Hepatocyte (in vitro differentiated cells): ENCODE measurements at regions not wholly inside any gene's neighbourhood (a gene's known extent, or its start where the extent isn't known, plus 50 kb on each side); places are given as distances from the start of the nearest gene placed in this dataset.

Experiments used
- DNase-seq: peaks from one replicate; pipeline ENCODE4 v3.0.0-alpha.2; 2016; ENCODE audit warnings: low spot score
- H2AFZ ChIP-seq: fragments of 200-600 bp; sonication (generic); 2 replicates; pipeline ENCODE4 v1.6.0; 2016; ENCODE audit warnings: antibody characterized with exemption, mild to moderate bottlenecking
- H3K27ac ChIP-seq: fragments of 200-600 bp; sonication (generic); 2 replicates; pipeline ENCODE4 v1.5.1; 2016; ENCODE audit warnings: mild to moderate bottlenecking
- H3K27me3 ChIP-seq: fragments of 200-600 bp; sonication (generic); 2 replicates; pipeline ENCODE4 v1.6.1; 2016
- H3K36me3 ChIP-seq: fragments of 200-600 bp; sonication (generic); replicated peaks from 2 replicates; pipeline ENCODE4 v1.5.1; 2016; ENCODE audit warnings: low read depth; ENCODE audit not compliant: insufficient read depth
- H3K4me1 ChIP-seq: fragments of 200-600 bp; sonication (generic); 2 replicates; pipeline ENCODE4 v1.5.1; 2016; ENCODE audit warnings: mild to moderate bottlenecking, moderate library complexity; ENCODE audit not compliant: insufficient read depth
- H3K4me2 ChIP-seq: fragments of 200-600 bp; sonication (generic); 2 replicates; pipeline ENCODE4 v1.6.0; 2016
- H3K4me3 ChIP-seq: fragments of 200-600 bp; sonication (generic); 2 replicates; pipeline ENCODE4 v1.5.1; 2016; ENCODE audit warnings: mild to moderate bottlenecking
- H3K79me2 ChIP-seq: fragments of 200-600 bp; sonication (generic); 2 replicates; pipeline ENCODE4 v1.6.0; 2017; ENCODE audit warnings: mild to moderate bottlenecking
- H3K9me2 ChIP-seq: fragments of 200-600 bp; sonication (generic); replicated peaks from 2 replicates; pipeline ENCODE4 v1.6.0; 2017; ENCODE audit warnings: mild to moderate bottlenecking; ENCODE audit not compliant: insufficient read depth
- H3K9me3 ChIP-seq: fragments of 200-600 bp; sonication (generic); 2 replicates; pipeline ENCODE4 v1.5.1; 2016; ENCODE audit warnings: low read depth, mild to moderate bottlenecking
- H4K20me1 ChIP-seq: fragments of 200-600 bp; sonication (generic); 2 replicates; pipeline ENCODE4 v1.6.0; 2016; ENCODE audit warnings: mild to moderate bottlenecking; ENCODE audit not compliant: insufficient read depth, poor library complexity, severe bottlenecking
- EZH2 ChIP-seq: fragments of 200-600 bp; sonication (generic); IDR thresholded peaks from 2 replicates; pipeline ENCODE4 v1.6.1; 2016; ENCODE audit warnings: antibody characterized with exemption, mild to moderate bottlenecking, borderline replicate concordance
- EZH2phosphoT487 ChIP-seq: fragments of 200-600 bp; sonication (generic); IDR thresholded peaks from one replicate; pipeline ENCODE4 v1.6.1; 2018; ENCODE audit warnings: antibody characterized with exemption, mild to moderate bottlenecking, low read depth, moderate library complexity; ENCODE audit not compliant: unreplicated experiment, severe bottlenecking
- WGBS: methylation state at CpG from one replicate; pipeline ENCODE4 v1.1.6; 2016; ENCODE audit warnings: low lambda C conversion rate; ENCODE audit errors: missing lambda C conversion rate; 5-methylcytosine and 5-hydroxymethylcytosine counted together
- TF ChIP-seq, protein P1 (sequence below): fragments of 200-600 bp; sonication (generic); IDR thresholded peaks from 2 replicates; pipeline ENCODE4 v1.5.1; 2016; ENCODE audit warnings: antibody characterized with exemption, mild to moderate bottlenecking; ENCODE audit not compliant: poor library complexity

DNA sequence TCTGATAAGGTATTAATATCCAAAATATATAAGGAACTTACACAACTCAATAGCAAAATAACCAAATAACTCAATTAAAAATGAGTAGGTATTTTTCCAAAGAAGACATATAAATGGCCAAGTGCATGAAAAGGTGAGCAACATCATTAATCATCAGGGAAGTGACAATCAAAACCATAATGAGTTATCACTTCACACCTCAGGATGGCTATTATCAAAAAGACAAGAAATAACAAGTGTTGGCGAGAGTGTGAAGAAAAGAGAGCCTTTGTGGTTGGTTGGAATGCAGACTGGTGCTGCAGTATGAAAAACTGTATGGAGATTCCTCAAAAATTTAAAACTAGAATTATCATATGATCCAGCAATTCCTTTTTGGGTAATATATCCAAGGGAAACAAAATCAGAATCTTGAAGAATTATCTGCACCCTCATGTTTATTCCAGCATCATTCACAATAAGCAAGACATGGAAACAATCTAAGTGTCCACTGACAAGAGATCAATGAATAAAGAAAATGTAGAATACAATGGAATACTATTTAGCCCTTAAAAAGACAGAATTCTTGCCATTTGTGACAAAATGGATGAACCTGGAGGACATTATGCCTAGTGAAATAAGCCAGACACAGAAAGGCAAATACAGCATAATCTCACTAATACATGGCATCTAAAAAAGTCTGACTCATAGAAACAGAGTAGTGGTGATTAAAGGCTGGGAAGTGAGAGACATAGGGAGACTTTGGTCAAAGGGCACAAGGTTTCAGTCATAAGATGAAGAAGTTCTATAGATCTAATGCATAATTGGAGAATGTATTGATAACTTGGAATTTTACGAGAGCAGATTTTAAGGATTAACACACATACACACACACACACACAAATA lies 175.6 kb downstream of the FOXA2 start:
- Histone ChIP-seq H2AFZ (no peak overlapping the region), H4K20me1 (no peaks in the 10 kb centered on the region), H3K9me2 (no peaks in the 10 kb centered on the region), H3K36me3 (no peaks in the 10 kb centered on the region), H3K4me1 (peaks cover 20% of the 10 kb centered on the region), H3K79me2 (no peaks in the 10 kb centered on the region), H3K4me3 (no peak overlapping the region), H3K27ac (no peak overlapping the region), H3K9me3 (no peaks in the 10 kb centered on the region), H3K4me2 (no peak overlapping the region), H3K27me3 (no peaks in the 10 kb centered on the region)
- 92% methylated on average over 2 of the region's 2 CpGs for WGBS
- TF ChIP-seq EZH2phosphoT487: no peak
- TF ChIP-seq, protein P1, sequence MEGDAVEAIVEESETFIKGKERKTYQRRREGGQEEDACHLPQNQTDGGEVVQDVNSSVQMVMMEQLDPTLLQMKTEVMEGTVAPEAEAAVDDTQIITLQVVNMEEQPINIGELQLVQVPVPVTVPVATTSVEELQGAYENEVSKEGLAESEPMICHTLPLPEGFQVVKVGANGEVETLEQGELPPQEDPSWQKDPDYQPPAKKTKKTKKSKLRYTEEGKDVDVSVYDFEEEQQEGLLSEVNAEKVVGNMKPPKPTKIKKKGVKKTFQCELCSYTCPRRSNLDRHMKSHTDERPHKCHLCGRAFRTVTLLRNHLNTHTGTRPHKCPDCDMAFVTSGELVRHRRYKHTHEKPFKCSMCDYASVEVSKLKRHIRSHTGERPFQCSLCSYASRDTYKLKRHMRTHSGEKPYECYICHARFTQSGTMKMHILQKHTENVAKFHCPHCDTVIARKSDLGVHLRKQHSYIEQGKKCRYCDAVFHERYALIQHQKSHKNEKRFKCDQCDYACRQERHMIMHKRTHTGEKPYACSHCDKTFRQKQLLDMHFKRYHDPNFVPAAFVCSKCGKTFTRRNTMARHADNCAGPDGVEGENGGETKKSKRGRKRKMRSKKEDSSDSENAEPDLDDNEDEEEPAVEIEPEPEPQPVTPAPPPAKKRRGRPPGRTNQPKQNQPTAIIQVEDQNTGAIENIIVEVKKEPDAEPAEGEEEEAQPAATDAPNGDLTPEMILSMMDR: no peak
- TF ChIP-seq EZH2: no peak
- no peak for DNase-seq

DNA sequence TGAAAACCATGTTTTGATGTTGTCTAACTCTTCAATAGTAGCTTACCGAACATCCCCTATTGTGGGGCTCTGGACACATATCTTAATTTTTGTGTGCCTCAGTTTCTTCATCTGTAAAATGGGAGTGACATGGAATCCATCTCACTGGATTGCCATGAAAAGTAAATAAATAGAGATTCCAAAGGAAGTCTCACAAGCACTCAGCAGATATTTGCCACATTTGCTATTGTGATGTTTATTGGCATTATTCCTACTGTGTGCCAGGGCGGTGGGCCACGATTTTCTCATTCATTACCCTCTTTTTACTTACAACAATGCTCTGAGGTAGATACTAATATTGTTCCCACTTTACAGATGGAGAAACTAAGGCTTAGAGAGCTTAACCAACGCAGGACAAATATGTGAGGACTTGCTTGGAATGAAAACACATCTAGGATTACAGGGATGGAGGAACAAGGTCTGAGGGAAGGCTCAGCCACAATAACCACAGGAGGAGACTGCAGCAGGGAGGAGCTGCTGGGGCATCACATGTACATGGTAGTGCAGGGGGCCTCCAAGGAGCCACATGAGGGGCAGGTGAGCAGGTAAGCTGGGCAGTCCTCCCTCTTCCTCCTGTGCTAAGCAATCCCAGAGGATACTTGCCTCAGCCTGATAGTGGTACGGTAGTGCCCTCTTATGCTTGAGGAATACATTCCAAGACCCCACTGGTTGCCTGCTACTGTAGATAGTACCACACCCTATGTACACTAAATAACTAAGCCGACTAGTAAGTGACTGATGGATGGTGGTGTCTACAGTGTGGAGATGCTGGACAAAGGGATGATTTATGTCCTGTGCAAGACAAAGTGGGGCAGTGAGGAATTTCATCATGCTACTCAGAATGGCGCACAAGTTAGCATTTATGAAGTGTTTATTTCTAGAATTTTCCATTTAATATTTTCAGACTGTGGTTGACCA lies 176.9 kb downstream of the FOXA2 start:
- H2AFZ ChIP-seq: no peak overlapping the region
- no peaks in the 10 kb centered on the region for H3K36me3 ChIP-seq
- H3K9me3 ChIP-seq: no peaks in the 10 kb centered on the region
- no peak overlapping the region for H3K4me3 ChIP-seq
- H3K79me2 ChIP-seq: no peaks in the 10 kb centered on the region
- no peaks in the 10 kb centered on the region for H3K9me2 ChIP-seq
- no peak overlapping the region for H3K4me2 ChIP-seq
- no peak for DNase-seq
- TF ChIP-seq EZH2 (no peak), EZH2phosphoT487 (no peak)
- TF ChIP-seq, protein P1: no peak
- H3K27ac ChIP-seq: no peak overlapping the region
- no peaks in the 10 kb centered on the region for H3K27me3 ChIP-seq
- WGBS: 87% methylated on average over 7 of the region's 7 CpGs
- peaks cover 11% of the 10 kb centered on the region for H3K4me1 ChIP-seq
- H4K20me1 ChIP-seq: no peaks in the 10 kb centered on the region

DNA sequence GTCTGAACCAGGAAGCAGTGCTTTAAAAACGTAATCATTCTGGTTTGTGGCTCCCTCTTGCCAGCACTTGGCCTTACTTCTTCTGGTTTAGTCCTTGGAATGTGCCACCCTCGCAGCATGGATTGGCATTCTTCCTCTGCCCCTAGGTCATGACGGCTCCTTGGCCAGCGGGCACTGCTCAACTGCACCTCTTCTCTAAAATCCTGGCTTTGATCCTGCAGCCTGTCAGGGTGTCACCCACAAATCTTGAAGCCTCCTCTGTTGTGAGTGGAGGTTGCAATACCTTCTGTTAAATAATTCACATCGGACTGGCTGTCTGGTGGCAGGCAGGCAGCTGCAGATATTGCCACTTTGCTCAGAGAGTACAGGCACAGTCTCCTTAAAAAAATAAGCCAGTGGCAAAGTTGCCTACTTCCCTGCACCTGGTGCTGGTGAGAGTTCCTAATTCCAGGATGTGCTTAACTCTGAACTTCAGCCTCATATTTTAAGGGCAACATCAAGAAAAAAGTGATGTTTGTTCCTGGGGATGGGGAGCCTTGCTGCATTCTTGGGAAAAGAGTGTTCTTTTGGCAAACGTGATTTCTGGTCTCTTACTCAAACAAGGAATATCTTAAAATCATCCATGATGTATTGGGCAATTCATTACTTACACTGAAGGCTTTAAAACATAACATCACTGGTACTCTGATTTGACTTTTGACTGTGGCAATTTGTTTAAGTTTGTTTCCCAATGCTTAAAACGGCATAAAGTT lies 179.8 kb downstream of the FOXA2 start:
- H2AFZ ChIP-seq: peak overlapping the region; percentile 62
- no peak overlapping the region for H3K4me3 ChIP-seq
- WGBS: 50% methylated on average over 7 of the region's 7 CpGs

More for the DNA sequence above, 179.8 kb downstream of the FOXA2 start:
- Histone ChIP-seq H3K9me2 (no peaks in the 10 kb centered on the region), H3K27ac (peak overlapping the region; percentile 67), H3K27me3 (peaks cover 3% of the 10 kb centered on the region), H3K4me1 (peaks cover 11% of the 10 kb centered on the region), H3K4me2 (peak overlapping the region; percentile 77), H3K9me3 (no peaks in the 10 kb centered on the region), H3K79me2 (no peaks in the 10 kb centered on the region), H3K36me3 (no peaks in the 10 kb centered on the region), H4K20me1 (no peaks in the 10 kb centered on the region)
- DNase-seq: no peak
- no peak for TF ChIP-seq EZH2
- TF ChIP-seq, protein P1: no peak
- TF ChIP-seq EZH2phosphoT487: no peak
